Activated naive CD4-positive, alpha-beta T cell treated with anti-CD3 and anti-CD28 coated beads, Interleukin-2, amount 10 ng/mL, durations not matched to agents 7 days and 5 days (primary cell): ENCODE measurements at regions not wholly inside any gene's neighbourhood (a gene's known extent, or its start where the extent isn't known, plus 50 kb on each side); places are given as distances from the start of the nearest gene placed in this dataset.

ENCODE experiments used
- CTCF ChIA-PET: fragments of 350-600 bp; sonication (Branson Sonifier 250); formaldehyde crosslinking; loops from one replicate; lab custom pipeline; 2021; ENCODE audit warnings: antibody characterized with exemption; lab: Charles Lee
- DNase-seq: peaks from one replicate; pipeline ENCODE4 v3.0.0-alpha.2; 2020
- H3K27ac Mint-ChIP-seq: one replicate; pipeline ENCODE4 v1.8.0; 2021; ENCODE audit warnings: mild to moderate bottlenecking, moderate library complexity, mixed read lengths
- H3K27me3 Mint-ChIP-seq: one replicate; pipeline ENCODE4 v1.8.0; 2021; ENCODE audit warnings: mild to moderate bottlenecking, mixed read lengths
- H3K36me3 Mint-ChIP-seq: one replicate; pipeline ENCODE4 v1.8.0; 2021; ENCODE audit warnings: mixed read lengths
- H3K4me1 Mint-ChIP-seq: one replicate; pipeline ENCODE4 v1.8.0; 2021; ENCODE audit warnings: mixed read lengths
- H3K4me3 Mint-ChIP-seq: one replicate; pipeline ENCODE4 v1.8.0; 2021; ENCODE audit warnings: mild to moderate bottlenecking, moderate library complexity, mixed read lengths
- H3K9me3 Mint-ChIP-seq: one replicate; pipeline ENCODE4 v1.8.0; 2021; ENCODE audit warnings: mixed read lengths

- H3K27me3 Mint-ChIP-seq: peaks cover 7% of the 10 kb centered on the region
- no peak overlapping the region for H3K4me3 Mint-ChIP-seq
- H3K27ac Mint-ChIP-seq: no peak overlapping the region
- no peaks in the 10 kb centered on the region for H3K9me3 Mint-ChIP-seq
- no peak for DNase-seq
- CTCF ChIA-PET: no interaction called here
- no peaks in the 10 kb centered on the region for H3K4me1 Mint-ChIP-seq
- no peaks in the 10 kb centered on the region for H3K36me3 Mint-ChIP-seq
These were observed 116.8 kb downstream of the BUD13 start for GRCh38 chr11:116656011-116656410.

- H3K27ac Mint-ChIP-seq: no peak overlapping the region
- H3K4me1 Mint-ChIP-seq: no peaks in the 10 kb centered on the region
- H3K36me3 Mint-ChIP-seq: no peaks in the 10 kb centered on the region
- no peaks in the 10 kb centered on the region for H3K9me3 Mint-ChIP-seq
- H3K27me3 Mint-ChIP-seq: peaks cover 9% of the 10 kb centered on the region
- CTCF ChIA-PET: interaction anchor here (2.0 kb wide), 1 partner anchor 13 kb away, joined by 6 read pairs; no protein-coding TSS in a partner anchor
- no peak for DNase-seq
- no peak overlapping the region for H3K4me3 Mint-ChIP-seq
These were observed 118.3 kb downstream of the BUD13 start for GRCh38 chr11:116654526-116654925.

- Mint-ChIP-seq H3K27ac (no peak overlapping the region), H3K27me3 (peaks cover 14% of the 10 kb centered on the region), H3K9me3 (no peaks in the 10 kb centered on the region), H3K36me3 (no peaks in the 10 kb centered on the region), H3K4me3 (no peak overlapping the region), H3K4me1 (no peaks in the 10 kb centered on the region)
- DNase-seq: no peak
- CTCF ChIA-PET: interaction anchor here (2.0 kb wide), 1 partner anchor 11 kb away, joined by 6 read pairs; no protein-coding TSS in a partner anchor
These were observed 119.6 kb downstream of the BUD13 start for GRCh38 chr11:116653206-116653605.

- Mint-ChIP-seq H3K9me3 (no peaks in the 10 kb centered on the region), H3K27me3 (peaks cover 14% of the 10 kb centered on the region), H3K27ac (no peak overlapping the region), H3K4me1 (no peaks in the 10 kb centered on the region), H3K4me3 (no peak overlapping the region), H3K36me3 (no peaks in the 10 kb centered on the region)
- CTCF ChIA-PET: interaction anchor here (0.5 kb wide), 1 partner anchor 44 kb away, joined by 3 read pairs; no protein-coding TSS in a partner anchor
- no peak for DNase-seq
These were observed 121.0 kb downstream of the BUD13 start for GRCh38 chr11:116651737-116652237.

GRCh38 chr11:116651098-116651736 is 121.6 kb downstream of the BUD13 start:
- H3K27me3 Mint-ChIP-seq: peaks cover 14% of the 10 kb centered on the region
- H3K4me3 Mint-ChIP-seq: no peak overlapping the region
- H3K36me3 Mint-ChIP-seq: no peaks in the 10 kb centered on the region
- DNase-seq: no peak
- H3K4me1 Mint-ChIP-seq: no peaks in the 10 kb centered on the region
- CTCF ChIA-PET: interaction anchor here (0.5 kb wide), 1 partner anchor 45 kb away, joined by 3 read pairs; no protein-coding TSS in a partner anchor
- no peaks in the 10 kb centered on the region for H3K9me3 Mint-ChIP-seq
- H3K27ac Mint-ChIP-seq: no peak overlapping the region

- Mint-ChIP-seq H3K4me3 (no peak overlapping the region), H3K27me3 (peaks cover 11% of the 10 kb centered on the region), H3K27ac (no peak overlapping the region), H3K9me3 (no peaks in the 10 kb centered on the region), H3K4me1 (no peaks in the 10 kb centered on the region), H3K36me3 (no peaks in the 10 kb centered on the region)
- CTCF ChIA-PET: no interaction called here
- DNase-seq: no peak
These were observed 122.7 kb downstream of the BUD13 start for GRCh38 chr11:116650052-116650451.

- no peak for DNase-seq
- CTCF ChIA-PET: no interaction called here
- no peak overlapping the region for H3K4me3 Mint-ChIP-seq
- H3K4me1 Mint-ChIP-seq: no peaks in the 10 kb centered on the region
- H3K9me3 Mint-ChIP-seq: no peaks in the 10 kb centered on the region
- no peak overlapping the region for H3K27ac Mint-ChIP-seq
- peaks cover 11% of the 10 kb centered on the region for H3K27me3 Mint-ChIP-seq
- H3K36me3 Mint-ChIP-seq: no peaks in the 10 kb centered on the region
These were observed 123.5 kb downstream of the BUD13 start for GRCh38 chr11:116649268-116649667.

GRCh38 chr11:116648247-116649174 is 124.3 kb downstream of the BUD13 start:
- Mint-ChIP-seq H3K9me3 (no peaks in the 10 kb centered on the region), H3K27ac (no peak overlapping the region), H3K4me3 (no peak overlapping the region), H3K27me3 (peaks cover 11% of the 10 kb centered on the region), H3K4me1 (no peaks in the 10 kb centered on the region), H3K36me3 (no peaks in the 10 kb centered on the region)
- DNase-seq: no peak
- CTCF ChIA-PET: no interaction called here

GRCh38 chr11:116647305-116648080 is 125.3 kb downstream of the BUD13 start:
- no peaks in the 10 kb centered on the region for H3K36me3 Mint-ChIP-seq
- no peaks in the 10 kb centered on the region for H3K4me1 Mint-ChIP-seq
- no peaks in the 10 kb centered on the region for H3K9me3 Mint-ChIP-seq
- CTCF ChIA-PET: no interaction called here
- no peak overlapping the region for H3K27ac Mint-ChIP-seq
- H3K27me3 Mint-ChIP-seq: peaks cover 11% of the 10 kb centered on the region
- H3K4me3 Mint-ChIP-seq: no peak overlapping the region
- DNase-seq: no peak

- H3K27ac Mint-ChIP-seq: no peak overlapping the region
- H3K27me3 Mint-ChIP-seq: peaks cover 8% of the 10 kb centered on the region
- H3K4me1 Mint-ChIP-seq: no peaks in the 10 kb centered on the region
- no peak overlapping the region for H3K4me3 Mint-ChIP-seq
- no peaks in the 10 kb centered on the region for H3K9me3 Mint-ChIP-seq
- no peaks in the 10 kb centered on the region for H3K36me3 Mint-ChIP-seq
- no peak for DNase-seq
- CTCF ChIA-PET: interaction anchor here (0.8 kb wide), 1 partner anchor 20 kb away, joined by 3 read pairs; no protein-coding TSS in a partner anchor
These were observed 126.6 kb downstream of the BUD13 start for GRCh38 chr11:116646191-116646590.

- no peaks in the 10 kb centered on the region for H3K4me1 Mint-ChIP-seq
- no peak for DNase-seq
- CTCF ChIA-PET: no interaction called here
- no peak overlapping the region for H3K27ac Mint-ChIP-seq
- H3K27me3 Mint-ChIP-seq: peaks cover 4% of the 10 kb centered on the region
- no peaks in the 10 kb centered on the region for H3K9me3 Mint-ChIP-seq
- H3K36me3 Mint-ChIP-seq: no peaks in the 10 kb centered on the region
- H3K4me3 Mint-ChIP-seq: no peak overlapping the region
These were observed 127.9 kb downstream of the BUD13 start for GRCh38 chr11:116644941-116645305.

GRCh38 chr11:116644201-116644940 is 128.4 kb downstream of the BUD13 start:
- Mint-ChIP-seq H3K36me3 (no peaks in the 10 kb centered on the region), H3K4me1 (no peaks in the 10 kb centered on the region), H3K4me3 (no peak overlapping the region), H3K27ac (no peak overlapping the region), H3K27me3 (peaks cover 4% of the 10 kb centered on the region), H3K9me3 (no peaks in the 10 kb centered on the region)
- no peak for DNase-seq
- CTCF ChIA-PET: no interaction called here

GRCh38 chr11:116643521-116643920 is 129.3 kb downstream of the BUD13 start:
- CTCF ChIA-PET: no interaction called here
- Mint-ChIP-seq H3K36me3 (no peaks in the 10 kb centered on the region), H3K27ac (no peak overlapping the region), H3K4me3 (no peak overlapping the region), H3K27me3 (no peaks in the 10 kb centered on the region), H3K9me3 (no peaks in the 10 kb centered on the region), H3K4me1 (no peaks in the 10 kb centered on the region)
- DNase-seq: no peak
